A673 (cell line): ENCODE measurements at regions not wholly inside any gene's neighbourhood (a gene's known extent, or its start where the extent isn't known, plus 50 kb on each side); places are given as distances from the start of the nearest gene placed in this dataset.

ENCODE experiments used
- BruUV-seq: library from RNA; stranded (reverse); fragments of 400-500 nt; replicated peaks from 2 replicates; lab custom pipeline; 2021; lab: Mats Ljungman, UMichigan
- CTCF ChIA-PET: fragments of 300-600 bp; sonication (Branson Sonifier 250); formaldehyde crosslinking; loops from one replicate; lab custom pipeline; 2022; ENCODE audit warnings: antibody characterized with exemption; lab: Charles Lee
- POLR2A ChIA-PET: fragments of 300-600 bp; sonication (Branson Sonifier 250); formaldehyde crosslinking; loops from one replicate; lab custom pipeline; 2022; ENCODE audit warnings: antibody characterized with exemption; ENCODE audit not compliant: low non-redundant PET; lab: Charles Lee
- DNase-seq: peaks from one replicate; pipeline ENCODE4 v3.0.0-alpha.2; 2015; ENCODE audit warnings: low spot score
- H3K27ac ChIP-seq: fragments of 200-600 bp; sonication (generic); 2 replicates; pipeline ENCODE4 v1.5.1; 2016; ENCODE audit warnings: mixed run types, low read depth, mild to moderate bottlenecking, mixed read lengths, antibody characterized with exemption, low read length; ENCODE audit not compliant: poor library complexity, severe bottlenecking
- H3K27me3 ChIP-seq: fragments of 200-600 bp; sonication (generic); replicated peaks from 2 replicates; pipeline ENCODE4 v1.6.1; 2017; ENCODE audit warnings: mixed run types, low read depth, mild to moderate bottlenecking, mixed read lengths, antibody characterized with exemption, low read length; ENCODE audit not compliant: insufficient read depth, poor library complexity
- H3K36me3 ChIP-seq: fragments of 200-600 bp; sonication (generic); 2 replicates; pipeline ENCODE4 v1.6.1; 2016; ENCODE audit warnings: mixed run types, mild to moderate bottlenecking, mixed read lengths, antibody characterized with exemption, low read length; ENCODE audit not compliant: insufficient read depth, poor library complexity, severe bottlenecking
- H3K4me1 ChIP-seq: fragments of 200-600 bp; sonication (generic); 2 replicates; pipeline ENCODE4 v1.6.1; 2017; ENCODE audit warnings: mixed run types, mild to moderate bottlenecking, mixed read lengths, antibody characterized with exemption, low read length; ENCODE audit not compliant: insufficient read depth, poor library complexity, severe bottlenecking
- H3K4me3 ChIP-seq: fragments of 200-600 bp; sonication (generic); 2 replicates; pipeline ENCODE4 v1.5.1; 2016; ENCODE audit warnings: low read depth, mixed run types, mild to moderate bottlenecking, mixed read lengths, low read length; ENCODE audit not compliant: poor library complexity, severe bottlenecking
- H3K9me3 ChIP-seq: fragments of 200-600 bp; sonication (generic); 2 replicates; pipeline ENCODE4 v1.6.1; 2016; ENCODE audit warnings: mixed run types, low read depth, mild to moderate bottlenecking, mixed read lengths, antibody characterized with exemption, low read length; ENCODE audit not compliant: poor library complexity, severe bottlenecking
- CTCF ChIP-seq: fragments of 300-800, 200-600 bp; sonication (generic); conservative IDR thresholded peaks from 2 replicates; pipeline ENCODE4 v1.5.1; 2017; ENCODE audit warnings: low read depth, mild to moderate bottlenecking, antibody characterized with exemption, low read length, moderate library complexity, mixed read lengths
- EZH2 ChIP-seq: fragments of 200-600 bp; sonication (generic); IDR thresholded peaks from 2 replicates; pipeline ENCODE4 v1.6.1; 2017; ENCODE audit warnings: borderline replicate concordance, low read depth, mild to moderate bottlenecking, mixed read lengths, antibody characterized with exemption, low read length; ENCODE audit not compliant: poor library complexity, severe bottlenecking
- intact Hi-C: fragments of 100-400 bp; cut with micrococcal nuclease; formaldehyde crosslinking; loops from one replicate; pipeline ENCODE4 v1.10.0; 2022; ENCODE audit not compliant: unreplicated experiment

- H3K27ac ChIP-seq, result no peak overlapping the region
- ChIA-PET POLR2A (no interaction called here), CTCF (no interaction called here)
- BruUV-seq, result no TSS peak
- no peak for DNase-seq
- no peaks in the 10 kb centered on the region for H3K27me3 ChIP-seq
- H3K4me1 ChIP-seq, result no peaks in the 10 kb centered on the region
- intact Hi-C loops, result no loop called here
- H3K4me3 ChIP-seq, result no peak overlapping the region
- no peaks in the 10 kb centered on the region for H3K36me3 ChIP-seq
- H3K9me3 ChIP-seq, result no peaks in the 10 kb centered on the region
- TF ChIP-seq EZH2 (no peak), CTCF (no peak)
Observed at GRCh38 chr7:18308938-18309337, 186.6 kb upstream of the HDAC9 start.

- Histone ChIP-seq H3K4me3 (no peak overlapping the region), H3K9me3 (no peaks in the 10 kb centered on the region), H3K27me3 (no peaks in the 10 kb centered on the region), H3K36me3 (no peaks in the 10 kb centered on the region), H3K27ac (no peak overlapping the region), H3K4me1 (peaks cover 3% of the 10 kb centered on the region)
- DNase-seq, result no peak
- POLR2A ChIA-PET, result no interaction called here
- CTCF ChIA-PET, result no interaction called here
- intact Hi-C loops, result no loop called here
- BruUV-seq, result no TSS peak
- TF ChIP-seq EZH2 (no peak), CTCF (no peak)
Observed at GRCh38 chr7:18312482-18312881, 183.1 kb upstream of the HDAC9 start.

- TF ChIP-seq CTCF, result no peak
- TF ChIP-seq EZH2, result no peak
- no peak overlapping the region for H3K4me3 ChIP-seq
- ChIA-PET POLR2A (no interaction called here), CTCF (no interaction called here)
- DNase-seq, result peak; percentile 9
- no peaks in the 10 kb centered on the region for H3K36me3 ChIP-seq
- no peak overlapping the region for H3K27ac ChIP-seq
- H3K4me1 ChIP-seq, result peaks cover 3% of the 10 kb centered on the region
- H3K9me3 ChIP-seq, result no peaks in the 10 kb centered on the region
- no TSS peak for BruUV-seq
- intact Hi-C loops, result no loop called here
- H3K27me3 ChIP-seq, result no peaks in the 10 kb centered on the region
Observed at GRCh38 chr7:18313965-18314364, 181.6 kb upstream of the HDAC9 start.
